GM10266 (cell line): ENCODE measurements at regions not wholly inside any gene's neighbourhood (a gene's known extent, or its start where the extent isn't known, plus 50 kb on each side); places are given as distances from the start of the nearest gene placed in this dataset.

Experiments
- DNase-seq: peaks from one replicate; pipeline ENCODE4 v3.0.0; 2012; ENCODE audit errors: extremely low spot score
- TF ChIP-seq, protein P1 (sequence below): IDR thresholded peaks from 2 replicates; pipeline ENCODE4 v1.5.1; 2012; ENCODE audit warnings: mild to moderate bottlenecking, low read depth; ENCODE audit not compliant: control insufficient read depth, insufficient read depth; ENCODE audit errors: missing control alignments

DNA sequence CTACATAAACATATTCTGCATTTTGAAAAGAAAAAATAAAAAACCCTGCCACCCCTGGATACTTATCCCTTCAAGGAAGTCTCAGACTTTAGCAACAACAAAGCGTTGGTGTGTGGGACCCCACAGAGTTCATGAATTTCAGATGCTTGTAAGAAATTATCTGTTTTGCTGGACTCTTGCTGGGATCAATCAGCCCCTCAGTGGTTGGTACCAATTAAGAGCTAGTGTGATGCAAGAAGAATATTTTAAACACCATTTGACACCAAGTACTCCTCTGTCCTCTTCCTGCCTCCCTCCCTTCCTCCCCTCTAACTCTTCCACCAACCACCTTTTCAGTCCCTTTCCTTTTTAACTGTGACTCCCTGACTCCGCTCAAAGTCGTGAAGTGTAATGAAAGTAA, 51.5 kb downstream of the SST start:
- DNase-seq: no peak
- TF ChIP-seq, protein P1, sequence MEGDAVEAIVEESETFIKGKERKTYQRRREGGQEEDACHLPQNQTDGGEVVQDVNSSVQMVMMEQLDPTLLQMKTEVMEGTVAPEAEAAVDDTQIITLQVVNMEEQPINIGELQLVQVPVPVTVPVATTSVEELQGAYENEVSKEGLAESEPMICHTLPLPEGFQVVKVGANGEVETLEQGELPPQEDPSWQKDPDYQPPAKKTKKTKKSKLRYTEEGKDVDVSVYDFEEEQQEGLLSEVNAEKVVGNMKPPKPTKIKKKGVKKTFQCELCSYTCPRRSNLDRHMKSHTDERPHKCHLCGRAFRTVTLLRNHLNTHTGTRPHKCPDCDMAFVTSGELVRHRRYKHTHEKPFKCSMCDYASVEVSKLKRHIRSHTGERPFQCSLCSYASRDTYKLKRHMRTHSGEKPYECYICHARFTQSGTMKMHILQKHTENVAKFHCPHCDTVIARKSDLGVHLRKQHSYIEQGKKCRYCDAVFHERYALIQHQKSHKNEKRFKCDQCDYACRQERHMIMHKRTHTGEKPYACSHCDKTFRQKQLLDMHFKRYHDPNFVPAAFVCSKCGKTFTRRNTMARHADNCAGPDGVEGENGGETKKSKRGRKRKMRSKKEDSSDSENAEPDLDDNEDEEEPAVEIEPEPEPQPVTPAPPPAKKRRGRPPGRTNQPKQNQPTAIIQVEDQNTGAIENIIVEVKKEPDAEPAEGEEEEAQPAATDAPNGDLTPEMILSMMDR: no peak

DNA sequence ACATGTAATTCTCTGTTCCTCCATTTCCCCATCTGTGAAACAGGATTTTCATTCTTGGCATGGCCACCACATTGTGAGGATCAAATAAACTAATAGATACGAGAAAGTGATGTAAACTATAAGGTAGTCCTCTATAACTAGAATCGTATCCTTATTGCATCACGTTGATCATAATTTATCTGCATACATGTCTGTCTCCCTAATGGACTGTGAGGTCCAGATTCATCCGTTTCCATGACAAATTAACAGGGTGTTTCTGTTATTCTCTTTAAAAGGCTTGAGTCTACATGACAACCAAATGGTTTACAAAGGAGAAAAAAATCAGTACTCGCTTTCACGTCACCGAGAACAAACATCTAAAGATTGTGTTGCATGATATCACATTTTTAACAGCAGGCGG, 53.0 kb downstream of the SST start:
- no peak for DNase-seq
- TF ChIP-seq, protein P1: no peak

DNA sequence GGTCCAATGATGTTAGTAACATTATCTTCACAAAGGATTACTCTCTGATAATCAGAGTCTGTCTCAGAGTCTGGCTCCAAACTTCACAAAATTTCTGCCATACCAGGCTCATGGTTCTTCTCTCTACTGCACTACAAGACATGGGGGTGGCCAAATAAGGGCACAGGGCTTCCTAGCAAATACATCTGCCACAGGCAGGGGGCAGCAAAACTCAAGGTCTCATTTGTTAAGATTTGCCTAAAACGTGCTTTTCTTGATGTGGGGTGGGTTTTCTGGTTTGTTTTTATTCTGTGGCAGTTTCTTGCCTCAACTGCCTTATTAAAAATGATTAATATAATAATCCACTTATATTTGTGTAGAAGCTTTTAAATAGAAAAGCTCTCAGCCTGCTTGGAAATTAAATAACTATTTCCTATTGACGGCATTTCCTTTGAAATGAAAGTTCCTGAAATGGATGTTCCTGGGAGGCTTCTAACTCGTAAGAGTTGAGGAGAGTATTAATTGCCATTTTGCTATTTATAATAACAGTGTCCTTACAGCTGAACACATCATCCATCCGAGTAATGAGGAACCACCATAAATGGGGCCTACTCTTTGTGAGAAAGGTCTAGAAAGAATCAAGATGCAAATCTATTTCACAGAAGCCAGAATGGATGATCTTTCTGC, 53.8 kb downstream of the SST start:
- TF ChIP-seq, protein P1: peak; percentile 92
- peak; percentile 55 for DNase-seq

DNA sequence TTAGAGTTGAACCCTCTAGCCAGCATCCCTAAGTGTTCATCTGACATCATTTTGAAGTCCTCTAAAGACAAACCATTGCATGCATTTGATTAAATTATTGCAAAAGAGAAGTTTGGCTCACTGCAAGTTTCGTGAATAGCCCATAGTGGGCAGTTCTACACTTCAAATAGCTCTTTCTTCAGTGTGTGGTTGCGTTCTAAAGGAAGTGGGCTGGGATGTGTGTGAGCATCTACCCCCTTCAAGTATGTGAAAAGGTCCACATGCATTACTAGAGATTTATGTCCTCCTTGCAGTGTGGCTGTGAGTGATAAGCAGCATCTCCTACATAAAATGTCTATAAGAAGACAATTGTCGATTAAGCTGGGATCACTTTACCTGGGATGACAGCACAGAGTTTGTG, 54.6 kb downstream of the SST start:
- TF ChIP-seq, protein P1: no peak
- DNase-seq: no peak

DNA sequence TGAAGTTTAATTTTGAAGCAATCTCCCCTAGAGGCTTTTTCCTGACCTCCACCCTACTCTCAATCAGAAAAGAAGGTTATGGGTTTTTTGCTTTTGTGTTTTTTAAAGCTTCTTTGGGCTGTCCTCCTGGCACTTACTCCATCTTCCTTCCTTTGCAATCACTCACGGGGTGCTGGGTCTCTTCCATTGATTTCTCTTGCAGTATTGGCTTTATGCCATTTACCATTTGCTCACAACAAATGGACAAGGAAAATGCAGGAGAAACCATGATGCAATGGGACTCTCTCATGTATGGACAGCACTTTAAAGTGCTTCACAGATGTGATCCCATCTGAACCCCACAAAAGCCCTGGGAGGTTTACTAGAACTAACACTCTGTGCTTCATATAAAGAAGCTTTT, 57.5 kb downstream of the SST start:
- no peak for DNase-seq
- TF ChIP-seq, protein P1: no peak

DNA sequence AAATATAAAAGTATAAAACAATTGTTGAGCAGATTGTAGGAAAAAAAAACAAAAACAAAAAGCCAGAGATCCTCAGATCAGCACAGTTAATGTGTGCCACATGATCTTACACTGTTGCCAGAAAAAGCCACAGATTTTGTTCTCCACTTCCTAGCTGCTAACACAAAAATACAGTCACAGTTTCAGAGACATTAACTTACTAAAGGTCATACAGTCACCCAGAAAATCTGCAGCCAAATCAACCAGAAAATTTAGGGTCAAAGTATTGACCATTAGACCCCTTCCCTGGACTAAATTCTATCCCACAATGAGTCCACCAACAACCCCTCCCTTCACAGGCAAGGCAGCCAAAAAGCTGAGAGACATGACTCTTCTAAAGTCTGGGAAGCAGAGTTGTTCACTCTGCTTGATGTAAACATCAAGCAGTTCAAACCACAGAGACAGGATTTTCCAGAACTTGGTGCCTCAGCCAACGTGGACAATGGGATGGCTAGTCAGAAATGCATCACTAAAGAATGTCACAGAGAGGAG, 59.1 kb downstream of the SST start:
- no peak for DNase-seq
- TF ChIP-seq, protein P1: no peak

DNA sequence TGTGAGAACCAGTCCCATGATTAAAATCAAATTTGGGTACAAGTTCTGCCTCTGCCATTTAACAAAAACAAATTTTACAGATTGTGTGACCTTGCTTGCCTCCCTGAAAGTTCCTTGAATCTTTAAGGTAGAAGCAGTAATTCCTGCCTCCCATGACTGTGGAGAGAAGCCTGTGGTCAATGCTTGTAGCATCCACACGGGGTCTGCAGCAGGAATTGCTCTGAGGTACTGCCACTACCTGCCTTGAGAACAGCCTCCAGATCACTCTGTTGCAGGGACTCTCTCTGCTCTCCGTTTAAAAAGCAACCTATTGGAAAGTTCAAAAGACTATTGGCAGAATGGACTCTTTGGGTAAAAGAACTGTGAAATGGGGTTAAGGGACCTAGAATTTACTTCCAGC, 75.9 kb downstream of the SST start:
- DNase-seq: no peak
- TF ChIP-seq, protein P1: no peak
